Muscle of arm (tissue), 1 donor: ENCODE measurements at regions not wholly inside any gene's neighbourhood (a gene's known extent, or its start where the extent isn't known, plus 50 kb on each side); places are given as distances from the start of the nearest gene placed in this dataset.
"Not testable (repeated sequence)": the region's sequence is repeated elsewhere in the genome, so short reads cannot be mapped to it uniquely, and the experiment has no call there.

Experiments used
- DNase-seq: peaks from one replicate; pipeline ENCODE4 v3.0.0-alpha.2; 2013

DNA sequence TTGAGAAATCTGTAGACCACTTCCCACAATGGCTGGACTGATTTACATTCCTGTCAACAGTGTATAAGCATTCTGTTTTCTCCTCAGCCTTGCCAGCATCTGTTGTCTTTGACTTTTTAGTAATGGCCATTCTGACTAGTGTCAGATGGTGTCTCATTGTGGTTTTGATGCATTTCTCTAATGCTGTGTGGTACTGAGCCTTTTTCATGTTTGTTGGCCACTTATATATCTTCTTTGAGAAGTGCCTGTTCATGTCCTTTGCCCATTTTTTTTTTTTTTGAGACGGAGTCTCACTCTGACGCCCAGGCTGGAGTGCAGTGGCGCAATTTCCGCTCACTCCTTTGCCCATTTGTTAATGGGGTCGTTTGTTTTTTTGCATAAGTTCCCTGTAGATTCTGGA, 237.5 kb downstream of the RTP5 start:
- not testable (repeated sequence) for DNase-seq

GRCh38 chr2:242108797-242109500, 239.4 kb downstream of the RTP5 start:
- DNase-seq: not testable (repeated sequence)

- DNase-seq: not testable (repeated sequence)
Measured at GRCh38 chr2:242109819-242110218, 240.3 kb downstream of the RTP5 start.

DNA sequence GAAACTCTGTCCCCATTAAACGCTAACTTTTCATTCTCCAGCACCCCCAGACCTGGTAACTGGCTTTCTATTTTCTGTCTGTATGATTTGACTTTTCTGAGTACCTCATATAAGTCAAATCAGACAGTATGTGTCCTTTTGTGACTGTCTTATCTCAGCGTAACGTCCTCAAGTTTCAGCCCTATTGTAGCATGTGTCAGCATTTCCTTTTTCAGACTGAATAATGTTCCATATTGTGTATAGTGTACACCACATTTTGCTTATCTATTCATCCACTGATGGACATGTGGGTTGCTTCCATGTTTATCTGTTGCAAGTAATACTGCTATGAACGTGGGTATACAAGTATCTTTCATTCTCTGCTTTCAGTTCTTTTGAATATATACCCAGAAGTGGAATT, 242.4 kb downstream of the RTP5 start:
- DNase-seq: not testable (repeated sequence)

GRCh38 chr2:242113492-242113891, 244.0 kb downstream of the RTP5 start:
- not testable (repeated sequence) for DNase-seq

DNA sequence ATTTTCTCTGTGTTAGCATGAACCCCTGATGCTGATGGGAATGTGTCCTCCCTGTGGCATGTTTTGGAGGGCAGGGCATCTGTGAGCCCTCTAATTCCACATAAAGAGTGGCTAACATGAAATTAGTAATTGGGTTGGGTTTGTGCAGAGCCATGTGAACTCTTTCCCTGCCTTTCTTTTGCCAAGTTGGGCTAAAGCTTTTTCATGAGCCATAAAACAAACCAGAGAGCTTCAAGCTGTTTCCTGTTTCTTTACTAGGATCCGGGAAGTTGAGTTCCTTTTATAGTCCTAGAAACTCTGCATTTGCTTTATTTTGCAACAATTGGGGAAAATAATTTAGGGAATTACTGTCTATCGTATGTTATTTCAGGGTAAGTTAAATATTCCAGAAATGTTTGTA, 247.1 kb downstream of the RTP5 start:
- not testable (repeated sequence) for DNase-seq

DNA sequence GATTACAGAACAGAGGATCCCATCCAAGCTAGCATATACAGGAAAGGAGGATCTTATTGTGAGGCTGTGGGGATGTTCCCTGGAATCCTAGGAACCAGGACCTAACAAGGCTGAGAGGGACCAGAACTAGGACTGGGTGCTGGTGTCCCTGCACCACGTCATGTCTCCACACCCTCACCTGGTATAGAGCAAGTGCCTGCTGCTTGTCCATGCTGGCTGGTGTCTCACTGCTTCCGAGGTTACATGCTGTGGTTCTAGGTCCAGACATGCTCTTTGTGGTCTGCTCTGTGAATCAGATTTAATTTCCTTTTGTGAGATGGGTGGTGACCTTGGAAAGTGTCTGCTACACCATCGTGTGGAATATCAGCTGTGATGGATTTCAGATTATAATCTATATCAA, 247.8 kb downstream of the RTP5 start:
- DNase-seq: not testable (repeated sequence)

GRCh38 chr2:242119682-242120081, 250.2 kb downstream of the RTP5 start:
- DNase-seq: not testable (repeated sequence)

GRCh38 chr2:242130682-242131081, 261.2 kb downstream of the RTP5 start:
- DNase-seq: not testable (repeated sequence)

GRCh38 chr2:242159921-242160320, 290.4 kb downstream of the RTP5 start:
- not testable (repeated sequence) for DNase-seq

DNA sequence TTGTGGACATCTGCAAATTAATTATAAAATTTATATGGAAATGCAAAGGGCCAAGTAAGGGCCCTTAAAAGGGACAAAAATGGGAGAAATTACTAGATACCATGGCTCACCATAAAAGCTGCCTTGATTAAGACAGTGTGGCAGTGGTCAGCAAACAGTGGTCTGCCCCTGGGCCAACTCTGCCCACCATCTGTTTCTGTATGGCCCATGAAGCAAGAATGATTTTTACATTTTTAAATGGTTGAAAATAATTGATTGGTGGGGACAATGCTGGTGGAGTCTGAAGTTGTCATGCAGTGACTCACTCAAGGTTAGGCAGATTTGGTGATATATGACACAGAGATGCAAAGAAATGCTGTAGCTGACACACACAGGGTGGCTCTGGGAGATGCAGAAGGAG, 295.6 kb downstream of the RTP5 start:
- DNase-seq: not testable (repeated sequence)

- not testable (repeated sequence) for DNase-seq
Measured at GRCh38 chr2:242171290-242171689, 301.8 kb downstream of the RTP5 start.
